GM12873 (cell line): ENCODE measurements at regions not wholly inside any gene's neighbourhood (a gene's known extent, or its start where the extent isn't known, plus 50 kb on each side); places are given as distances from the start of the nearest gene placed in this dataset.

Experiments
- TF ChIP-seq, protein P1 (sequence below): IDR thresholded peaks from 2 replicates; pipeline ENCODE4 v1.5.1; 2012; ENCODE audit warnings: low read depth, mild to moderate bottlenecking, moderate library complexity, low read length, control low read depth; ENCODE audit not compliant: insufficient read depth; ENCODE audit errors: missing control alignments

DNA sequence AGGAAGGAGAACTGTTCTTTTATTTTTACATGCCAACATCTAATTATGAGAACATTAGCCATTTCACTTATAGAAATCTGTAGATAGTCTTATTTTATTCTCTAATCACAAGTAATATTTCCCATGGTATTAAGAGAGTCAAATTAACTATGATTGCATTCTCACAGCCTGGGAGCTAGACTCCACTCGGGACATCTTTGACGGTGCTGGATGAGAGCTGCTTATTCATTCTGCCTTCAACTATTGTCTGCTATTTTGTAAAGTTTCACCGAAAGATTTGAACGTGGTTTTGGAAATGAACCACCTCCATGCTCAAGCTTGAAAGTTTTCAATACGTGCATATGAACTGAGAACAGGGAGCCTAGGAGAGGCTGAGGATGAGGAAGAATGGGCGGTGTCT, 264.3 kb upstream of the KLF6 start:
- TF ChIP-seq, protein P1, sequence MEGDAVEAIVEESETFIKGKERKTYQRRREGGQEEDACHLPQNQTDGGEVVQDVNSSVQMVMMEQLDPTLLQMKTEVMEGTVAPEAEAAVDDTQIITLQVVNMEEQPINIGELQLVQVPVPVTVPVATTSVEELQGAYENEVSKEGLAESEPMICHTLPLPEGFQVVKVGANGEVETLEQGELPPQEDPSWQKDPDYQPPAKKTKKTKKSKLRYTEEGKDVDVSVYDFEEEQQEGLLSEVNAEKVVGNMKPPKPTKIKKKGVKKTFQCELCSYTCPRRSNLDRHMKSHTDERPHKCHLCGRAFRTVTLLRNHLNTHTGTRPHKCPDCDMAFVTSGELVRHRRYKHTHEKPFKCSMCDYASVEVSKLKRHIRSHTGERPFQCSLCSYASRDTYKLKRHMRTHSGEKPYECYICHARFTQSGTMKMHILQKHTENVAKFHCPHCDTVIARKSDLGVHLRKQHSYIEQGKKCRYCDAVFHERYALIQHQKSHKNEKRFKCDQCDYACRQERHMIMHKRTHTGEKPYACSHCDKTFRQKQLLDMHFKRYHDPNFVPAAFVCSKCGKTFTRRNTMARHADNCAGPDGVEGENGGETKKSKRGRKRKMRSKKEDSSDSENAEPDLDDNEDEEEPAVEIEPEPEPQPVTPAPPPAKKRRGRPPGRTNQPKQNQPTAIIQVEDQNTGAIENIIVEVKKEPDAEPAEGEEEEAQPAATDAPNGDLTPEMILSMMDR = no peak

DNA sequence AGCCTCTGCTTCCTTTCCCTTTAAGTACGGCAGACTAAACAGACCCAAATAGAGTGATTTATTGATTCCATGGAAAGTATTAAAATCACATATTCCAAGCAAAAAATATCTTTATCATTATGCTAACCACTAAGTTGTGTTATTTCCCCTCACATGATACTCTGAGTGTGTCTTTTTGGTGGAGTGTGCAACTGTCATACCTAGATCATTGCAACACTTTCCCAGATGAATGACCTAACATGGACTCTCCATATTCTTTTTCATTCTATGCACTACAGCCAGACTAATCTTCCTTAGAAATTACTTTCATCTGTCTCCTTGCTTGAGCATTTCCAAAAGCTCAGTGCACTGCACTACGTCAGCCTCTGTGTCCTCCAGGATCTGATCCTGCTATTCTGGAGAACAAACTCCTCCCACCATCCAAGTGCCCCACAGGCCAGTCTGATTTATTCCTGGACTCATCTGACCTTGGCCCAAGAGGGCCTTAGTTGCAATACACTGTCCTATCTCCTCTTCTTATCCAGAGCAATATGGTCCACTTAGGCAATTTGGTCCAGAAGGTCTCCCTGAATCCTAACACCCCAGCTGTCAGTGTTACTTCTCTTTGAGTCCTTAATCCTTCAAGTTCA, 263.3 kb upstream of the KLF6 start:
- TF ChIP-seq, protein P1 = no peak

DNA sequence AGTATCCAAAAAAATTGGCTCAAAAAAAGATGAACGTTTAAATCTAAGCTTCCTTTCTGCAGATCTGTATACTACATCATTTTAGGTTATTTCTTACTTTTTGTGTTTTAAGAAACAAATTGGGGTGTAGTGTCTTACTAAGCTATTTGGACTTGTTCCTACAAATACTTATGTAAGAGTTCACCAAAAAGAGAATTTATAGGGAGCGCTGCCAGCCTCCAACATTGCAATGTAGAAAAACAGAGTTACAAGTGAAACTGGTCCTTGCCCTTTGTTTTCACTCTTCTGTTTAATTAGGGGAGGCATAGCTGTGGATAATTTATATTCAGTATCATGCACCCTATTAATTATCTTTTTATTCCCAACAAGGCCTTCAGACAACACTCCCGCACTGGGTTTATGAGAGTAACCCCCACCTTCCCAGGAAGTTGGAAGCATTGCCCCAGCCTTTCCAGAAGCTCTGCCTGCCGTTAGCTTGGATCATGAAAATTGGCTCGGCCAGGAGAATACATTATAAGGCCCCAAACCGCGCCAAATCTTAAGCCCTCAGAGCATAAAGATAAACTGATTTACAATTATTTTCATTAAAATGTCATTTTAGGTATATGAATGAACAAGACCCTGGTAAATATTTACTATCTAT, 261.8 kb upstream of the KLF6 start:
- TF ChIP-seq, protein P1 = no peak

DNA sequence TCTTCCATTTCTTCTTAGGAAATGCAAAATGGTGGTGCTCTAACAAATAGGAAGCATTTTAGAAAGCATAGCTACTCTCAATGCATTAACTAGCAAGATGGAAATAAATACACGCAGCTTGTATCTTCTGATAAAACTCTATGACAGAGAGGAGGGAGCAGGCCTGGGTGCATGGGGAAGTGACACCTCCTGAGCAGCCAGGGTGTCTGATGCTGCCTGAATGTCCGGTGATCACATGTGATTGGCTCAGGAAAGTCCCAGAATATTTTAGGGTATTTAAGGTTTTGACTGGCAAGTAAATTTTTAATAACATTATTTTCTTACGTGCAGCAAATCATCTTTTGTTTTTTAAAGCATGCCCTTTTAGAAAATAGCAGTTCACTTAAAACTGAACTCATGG, 261.0 kb upstream of the KLF6 start:
- TF ChIP-seq, protein P1 = no peak

DNA sequence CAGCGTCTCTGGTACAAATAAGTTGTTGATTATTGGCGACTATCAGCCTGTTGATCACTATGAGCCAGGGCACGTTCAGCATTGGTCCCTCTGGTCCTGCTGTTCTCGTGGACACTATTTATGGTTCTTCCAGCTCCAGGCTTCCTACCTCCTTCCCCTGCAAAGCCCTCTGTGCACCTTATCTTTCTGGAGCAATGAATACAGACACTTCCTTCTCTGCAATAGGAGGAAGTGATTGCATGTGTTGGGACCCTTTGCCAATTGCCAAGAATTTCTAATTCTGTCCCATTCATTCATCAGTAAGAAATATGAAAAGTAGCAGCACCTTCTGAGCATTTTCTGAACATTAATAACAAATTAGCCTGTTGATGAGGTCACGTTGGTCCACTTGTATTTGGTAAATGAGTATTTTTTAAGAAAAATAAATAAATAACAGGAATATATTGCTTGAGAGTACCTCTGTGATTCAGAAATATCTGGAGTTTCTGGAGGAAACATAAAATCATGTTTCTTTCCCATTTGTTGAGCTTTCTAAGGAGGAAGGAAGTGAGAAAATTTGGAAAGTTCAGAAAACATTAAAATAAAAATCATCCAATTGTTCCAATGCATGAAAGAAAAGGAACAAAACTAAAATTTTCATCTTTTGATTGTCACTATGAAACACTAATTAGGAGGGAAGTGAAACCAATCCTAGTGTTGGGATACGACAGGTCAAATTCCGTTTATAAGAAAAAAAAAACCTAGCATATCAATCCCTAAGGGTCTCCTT, 259.1 kb upstream of the KLF6 start:
- TF ChIP-seq, protein P1 = no peak

DNA sequence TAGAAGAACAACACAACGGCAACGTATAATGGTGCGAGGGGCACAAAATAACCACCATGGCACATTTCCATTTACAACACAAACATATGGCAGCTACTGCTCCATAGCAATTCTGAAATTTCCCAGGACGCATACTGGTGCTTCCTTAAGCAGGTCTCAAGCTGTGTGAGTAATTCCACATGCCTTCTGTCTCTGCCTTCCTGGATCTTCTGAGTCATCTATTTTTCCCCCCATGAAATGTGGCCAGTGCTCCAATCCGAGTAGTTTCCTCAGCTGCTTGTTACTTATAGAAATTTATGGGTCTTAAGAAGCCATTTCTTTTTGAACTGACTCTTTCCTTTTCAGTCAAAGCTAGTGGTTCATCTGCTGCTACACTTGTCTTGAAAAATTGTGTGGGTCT, 256.6 kb upstream of the KLF6 start:
- TF ChIP-seq, protein P1 = no peak

DNA sequence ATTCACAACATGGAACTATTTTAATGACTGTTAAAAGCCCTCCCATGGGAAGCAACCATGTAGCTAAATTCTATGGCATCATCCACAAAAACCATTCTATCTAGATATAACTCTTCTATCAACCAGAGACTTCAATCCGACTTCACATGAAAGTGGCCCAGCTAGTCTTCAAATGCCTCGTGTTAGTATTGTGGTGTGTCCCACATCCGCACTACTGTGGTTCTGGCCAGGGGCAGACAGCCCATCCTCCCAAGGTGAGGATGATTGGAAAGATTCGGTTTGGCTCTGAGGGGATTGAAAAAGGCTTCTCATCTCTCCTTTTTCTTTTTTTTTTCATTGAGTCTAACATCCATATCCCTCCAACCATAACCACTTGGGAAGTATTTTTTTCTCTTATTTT, 253.0 kb upstream of the KLF6 start:
- TF ChIP-seq, protein P1 = no peak
